ENCODE measurements at regions not wholly inside any gene's neighbourhood (a gene's known extent, or its start where the extent isn't known, plus 50 kb on each side); places are given as distances from the start of the nearest gene placed in this dataset.
"Not testable (repeated sequence)": the region's sequence is repeated elsewhere in the genome, so short reads cannot be mapped to it uniquely, and the experiment has no call there.

DNA sequence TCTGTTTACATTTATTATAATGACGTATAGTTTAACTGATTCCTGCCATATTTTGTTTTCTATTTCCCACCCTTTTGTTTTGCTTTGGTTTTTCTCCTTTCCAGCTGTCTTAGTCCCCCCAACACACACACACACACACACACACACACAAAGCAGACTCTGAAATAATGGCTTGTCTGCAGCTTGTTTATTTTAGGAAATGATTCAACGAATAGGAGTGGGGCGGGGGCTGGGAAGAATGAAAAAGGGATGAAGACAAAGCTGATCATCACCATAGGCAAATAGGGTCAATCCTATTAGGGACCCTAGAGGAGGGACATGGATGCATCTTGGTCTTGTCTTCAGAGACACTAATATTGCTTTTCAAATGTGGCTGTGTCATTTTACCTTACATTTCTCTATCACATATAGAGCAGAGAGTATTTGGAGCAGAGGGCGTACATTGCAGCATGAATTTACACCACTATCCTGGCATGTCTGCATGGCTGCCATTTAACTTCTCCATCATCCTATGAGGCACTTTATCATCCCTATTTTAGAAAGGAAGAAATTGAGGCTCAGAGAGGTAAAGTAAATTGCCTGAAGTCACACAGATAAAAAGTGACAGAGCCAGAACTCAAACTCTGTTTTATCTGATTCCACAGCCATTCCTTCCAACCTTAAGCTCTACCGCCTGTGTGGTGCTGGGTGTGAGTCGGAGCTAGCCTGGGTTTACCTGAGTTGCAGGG, 147.2 kb upstream of the TPM1 start:
- no peak for DNase-seq (ENCODE audit: low read depth in 4 of 4, low spot score in 1 of 4)

DNA sequence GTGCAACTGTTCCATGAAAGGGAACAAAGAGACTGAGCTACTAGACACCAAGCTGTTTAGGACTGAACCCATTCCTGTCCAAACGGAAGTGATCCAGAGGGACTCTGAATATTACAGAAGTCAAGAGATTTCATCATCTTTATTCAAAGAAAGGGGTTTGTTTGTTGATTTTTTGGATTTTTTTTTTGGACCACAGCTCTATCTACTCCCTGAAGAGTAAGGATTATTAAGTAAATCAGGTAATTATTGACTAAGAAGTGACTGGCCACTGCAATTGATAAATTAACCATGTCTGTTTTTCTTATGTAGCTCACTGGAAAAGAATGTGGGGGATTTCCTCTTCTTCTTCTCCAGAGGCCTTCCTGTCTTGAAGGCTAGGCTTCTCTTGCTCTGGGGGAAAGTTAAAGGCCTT, 146.6 kb upstream of the TPM1 start:
- DNase-seq (ENCODE audit: low read depth in 4 of 4, low spot score in 1 of 4) = no peak

DNA sequence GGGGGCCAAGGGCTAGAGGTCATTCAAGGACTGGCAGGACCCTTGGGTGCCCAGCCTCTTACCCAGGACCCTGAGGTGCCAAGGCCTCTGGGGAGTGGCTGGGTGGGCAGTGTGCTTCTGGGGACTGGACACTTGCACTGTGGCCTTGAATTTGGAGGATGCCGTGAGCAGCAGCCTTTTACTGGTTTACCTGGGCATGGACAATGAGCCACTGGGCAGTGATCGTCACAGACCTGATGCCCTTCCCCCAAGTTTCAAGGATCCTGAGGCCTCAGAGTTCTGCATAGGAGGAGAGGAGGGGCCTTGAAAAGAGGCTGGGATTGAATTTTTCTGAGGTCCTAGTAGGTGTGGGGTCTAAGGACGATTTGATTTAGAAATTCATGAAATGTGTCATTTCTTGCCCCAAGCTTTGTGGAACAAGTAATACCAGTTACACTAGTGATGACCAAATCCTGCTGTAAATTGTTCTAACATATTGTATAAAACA, 146.1 kb upstream of the TPM1 start:
- DNase-seq (ENCODE audit: low read depth in 4 of 4, low spot score in 1 of 4) = no peak

DNA sequence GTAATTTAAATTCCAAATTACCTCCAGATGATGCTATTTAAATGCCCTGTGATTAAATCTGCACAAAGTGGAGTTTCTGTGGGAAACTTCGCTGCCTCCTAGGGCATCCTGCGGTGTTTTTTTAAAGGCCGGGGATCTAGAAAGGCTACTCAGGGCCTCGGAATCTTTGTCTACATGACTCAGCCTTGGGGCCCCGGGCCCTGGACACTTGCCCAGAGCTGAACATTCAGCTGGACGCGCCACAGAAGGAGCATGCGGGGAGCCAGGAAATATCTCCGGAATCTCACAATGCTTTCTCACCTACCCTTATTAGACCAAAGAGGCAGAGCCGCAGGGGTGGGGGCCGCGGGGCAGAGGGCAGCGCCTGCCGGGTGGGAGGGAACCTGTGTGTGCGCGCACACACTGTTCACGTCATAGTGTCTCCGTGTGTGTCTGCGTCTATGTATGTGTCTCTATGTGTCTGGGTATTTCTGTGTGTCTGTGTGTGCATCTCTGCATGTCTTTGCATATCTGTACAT, 145.5 kb upstream of the TPM1 start:
- no peak for DNase-seq (ENCODE audit: low read depth in 4 of 4, low spot score in 1 of 4)

DNA sequence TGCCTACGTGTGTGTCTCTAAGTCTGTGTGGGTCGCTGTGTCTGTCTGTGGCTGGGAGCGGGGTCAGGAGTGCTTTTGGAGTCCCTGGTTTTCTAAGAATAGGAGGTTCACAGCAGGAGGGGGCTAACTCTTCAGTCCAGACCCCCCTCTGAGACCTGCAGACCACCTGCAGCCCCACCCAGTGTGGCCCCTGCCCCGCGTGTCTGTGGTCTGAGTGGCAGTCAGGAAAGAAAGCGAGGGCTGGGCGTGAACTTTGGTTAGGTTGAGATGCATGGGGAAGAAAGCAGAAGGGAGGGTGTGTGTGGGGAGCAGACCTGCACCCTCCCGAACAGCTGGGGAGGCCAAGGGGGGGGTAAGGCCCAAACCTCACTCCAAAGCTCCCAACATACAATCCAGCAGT, 144.9 kb upstream of the TPM1 start:
- DNase-seq (ENCODE audit: low read depth in 4 of 4, low spot score in 1 of 4) = no peak

- no peak for DNase-seq (ENCODE audit: low read depth in 4 of 4, low spot score in 1 of 4)
Measured at GRCh38 chr15:62899090-62899493, 143.5 kb upstream of the TPM1 start.

- DNase-seq (ENCODE audit: low read depth in 4 of 4, low spot score in 1 of 4) = no peak
Measured at GRCh38 chr15:62900071-62900802, 142.3 kb upstream of the TPM1 start.

DNA sequence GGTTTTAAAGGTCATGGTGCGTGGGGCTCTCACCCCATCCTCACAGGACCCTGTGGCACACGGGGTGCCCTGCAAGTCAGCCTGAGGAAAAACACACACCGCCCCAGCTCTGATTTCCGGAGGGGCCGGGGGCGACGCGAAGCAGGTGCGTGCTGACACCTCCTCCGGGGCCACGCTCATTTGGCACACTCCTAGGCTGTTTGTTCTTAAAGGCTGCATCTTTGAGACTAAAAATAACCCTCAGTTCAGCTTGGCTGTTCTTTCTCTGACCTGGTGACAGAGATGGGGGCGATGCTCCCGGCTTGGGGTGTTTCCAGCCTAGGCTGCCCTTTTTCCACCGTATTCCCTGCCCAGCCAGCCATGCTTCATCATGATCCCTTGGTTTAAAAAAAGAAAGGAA, 141.5 kb upstream of the TPM1 start:
- DNase-seq (ENCODE audit: low read depth in 4 of 4, low spot score in 1 of 4) = no peak

DNA sequence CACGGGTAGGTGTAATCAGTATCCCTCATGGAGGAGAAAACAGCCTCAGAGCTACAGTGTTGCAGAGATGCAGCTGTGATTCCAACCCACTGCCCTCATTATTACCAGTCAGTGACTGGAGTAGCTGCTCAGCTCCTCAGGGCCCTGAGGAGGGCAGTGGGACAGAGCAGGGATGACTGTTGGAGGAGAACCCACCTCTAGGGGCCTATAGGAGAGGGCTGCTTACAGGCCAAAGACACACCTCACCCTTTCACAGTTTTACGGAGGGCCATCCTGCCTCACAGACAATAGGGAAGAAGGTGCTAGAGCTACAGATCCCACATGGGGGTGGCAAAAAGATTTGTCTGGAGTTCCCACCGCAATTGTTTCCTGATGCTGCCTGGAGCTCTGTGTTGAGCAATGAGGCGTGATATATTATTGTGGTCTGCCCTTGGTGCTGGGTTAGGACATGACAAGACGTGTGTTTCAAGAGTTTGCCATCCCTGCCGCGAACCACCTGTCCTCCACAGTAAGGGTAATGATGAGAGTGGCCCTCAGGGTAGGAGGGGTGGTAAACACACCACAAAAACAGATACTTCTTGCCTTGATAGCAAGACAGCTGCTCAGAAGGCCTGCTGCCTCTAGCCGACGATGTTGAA, 140.5 kb upstream of the TPM1 start:
- DNase-seq (ENCODE audit: low read depth in 4 of 4, low spot score in 1 of 4) = no peak

DNA sequence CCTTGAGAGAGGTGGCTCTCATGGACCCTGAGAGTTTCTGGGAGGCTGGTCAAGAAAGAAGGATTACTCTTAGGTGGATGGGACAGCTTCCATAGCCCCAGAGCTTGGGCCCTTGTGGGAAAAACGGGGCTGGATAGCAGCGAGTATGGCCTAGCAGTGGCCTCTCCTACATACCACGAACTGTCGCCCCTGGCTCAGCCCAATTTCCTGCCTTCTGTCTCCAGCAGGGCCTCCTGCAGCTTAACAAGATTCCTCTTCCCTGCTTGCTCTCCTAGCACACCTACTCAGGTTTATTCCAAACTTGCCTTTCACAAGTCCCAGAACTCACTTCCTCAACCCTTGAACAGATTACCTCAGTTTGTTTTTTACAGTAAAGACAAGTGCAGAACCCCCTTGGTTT, 139.7 kb upstream of the TPM1 start:
- DNase-seq (ENCODE audit: low read depth in 4 of 4, low spot score in 1 of 4) = no peak

DNA sequence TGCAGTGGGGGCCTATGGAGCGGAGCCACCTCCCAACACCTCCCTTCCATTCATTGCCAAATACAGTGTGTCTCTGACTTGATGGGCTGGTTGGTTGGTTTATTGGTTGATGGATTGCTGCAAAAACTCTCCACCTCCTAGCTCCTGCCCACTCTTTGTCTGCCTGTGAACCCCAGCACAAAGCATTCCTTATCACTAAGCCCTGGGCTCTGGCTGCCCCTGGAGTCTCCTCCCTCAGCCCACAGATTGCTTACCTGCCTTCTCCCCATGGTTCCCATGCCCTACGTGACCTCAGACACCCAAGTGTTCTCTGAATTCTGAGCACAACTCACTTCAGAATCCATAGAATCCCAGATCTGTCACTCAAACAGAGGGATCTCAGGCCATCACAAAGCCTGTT, 139.1 kb upstream of the TPM1 start:
- no peak for DNase-seq (ENCODE audit: low read depth in 4 of 4, low spot score in 1 of 4)

GRCh38 chr15:62904041-62904910, 138.3 kb upstream of the TPM1 start:
- DNase-seq (ENCODE audit: low read depth in 4 of 4, low spot score in 1 of 4) = peak in 1 of 4 experiments; percentile 15

DNA sequence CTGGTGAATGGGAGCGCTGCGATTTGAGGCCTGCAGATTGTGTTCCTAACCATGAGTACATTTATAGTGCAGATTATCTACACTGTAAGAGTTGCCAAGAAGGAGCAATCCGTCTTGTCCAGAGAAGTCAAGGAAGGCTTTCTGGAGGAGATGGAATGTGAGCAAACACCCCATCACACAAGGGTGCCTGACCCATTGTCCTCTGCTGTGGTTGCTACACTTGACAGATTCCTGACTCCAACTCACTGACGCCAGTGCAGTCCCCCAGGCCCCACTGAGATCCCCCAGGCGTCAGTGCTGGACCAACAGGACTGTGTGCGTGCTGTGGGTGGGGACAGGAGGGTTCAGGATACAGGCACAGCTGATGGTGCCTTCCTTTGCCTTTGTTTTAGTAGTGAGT, 135.9 kb upstream of the TPM1 start:
- DNase-seq (ENCODE audit: low read depth in 4 of 4, low spot score in 1 of 4) = no peak

DNA sequence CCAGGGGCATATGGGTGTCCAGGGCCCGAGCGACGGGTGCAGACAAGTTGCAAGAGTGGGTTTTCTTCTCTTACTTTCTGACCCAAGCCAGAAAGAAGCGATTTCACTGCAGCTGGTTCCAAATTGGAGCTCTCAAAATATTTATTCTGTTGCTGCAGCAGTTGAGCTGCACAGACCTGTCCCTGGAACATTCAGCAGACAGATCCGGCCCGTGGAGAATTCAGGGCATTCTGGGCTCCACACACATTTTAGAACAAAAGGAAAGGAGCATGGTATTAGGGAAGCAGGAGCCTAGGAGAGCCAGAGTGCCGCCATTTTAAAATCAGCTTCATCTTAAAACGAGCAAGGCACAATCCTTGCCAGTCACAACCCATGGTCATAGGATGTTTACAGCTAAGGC, 135.3 kb upstream of the TPM1 start:
- no peak for DNase-seq (ENCODE audit: low read depth in 4 of 4, low spot score in 1 of 4)

DNA sequence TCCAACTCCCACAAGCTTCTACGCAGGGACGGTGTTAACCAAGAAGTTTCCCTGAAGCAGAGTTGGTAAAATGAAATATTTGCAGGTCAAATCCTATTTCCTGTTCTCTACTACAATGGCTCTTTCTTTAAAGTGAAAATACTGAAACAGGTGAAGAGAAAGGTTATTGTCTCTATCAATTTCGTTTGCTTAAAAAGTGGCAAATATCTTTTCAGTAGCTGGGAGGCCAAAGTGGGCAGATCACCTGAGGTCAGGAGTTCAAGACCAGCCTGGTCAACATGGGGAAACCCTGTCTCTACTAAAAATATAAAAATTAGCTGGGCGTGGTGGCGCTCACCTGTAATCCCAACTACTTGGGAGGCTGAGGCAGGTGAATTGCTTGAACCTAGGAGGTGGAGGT, 134.2 kb upstream of the TPM1 start:
- DNase-seq (ENCODE audit: low read depth in 4 of 4, low spot score in 1 of 4) = not testable (repeated sequence)

- no peak for DNase-seq (ENCODE audit: low read depth in 4 of 4, low spot score in 1 of 4)
Measured at GRCh38 chr15:62909257-62909656, 133.3 kb upstream of the TPM1 start.

GRCh38 chr15:62912282-62912681, 130.3 kb upstream of the TPM1 start:
- no peak for DNase-seq (ENCODE audit: low read depth in 4 of 4, low spot score in 1 of 4)

- no peak for DNase-seq (ENCODE audit: low read depth in 4 of 4, low spot score in 1 of 4)
Measured at GRCh38 chr15:62912808-62913207, 129.7 kb upstream of the TPM1 start.

DNA sequence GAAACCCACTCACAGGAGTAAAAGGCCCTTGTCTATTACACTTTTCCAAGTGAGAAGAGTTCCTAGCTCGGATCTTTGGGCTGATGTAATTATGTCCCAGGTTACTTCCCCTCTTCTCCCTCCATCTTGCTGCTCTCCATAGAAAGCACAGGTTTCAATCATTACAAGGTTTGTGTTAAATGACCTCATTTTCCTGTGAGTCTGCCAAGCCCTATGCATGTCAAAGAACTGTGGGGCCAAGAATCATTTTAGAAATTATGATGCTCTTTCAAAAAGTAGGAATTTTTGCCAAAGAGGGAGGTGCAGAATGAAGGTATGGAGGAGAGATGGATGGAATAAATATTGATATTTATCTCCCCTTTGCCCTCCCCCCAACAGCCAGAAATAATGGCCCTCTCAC, 129.3 kb upstream of the TPM1 start:
- DNase-seq (ENCODE audit: low read depth in 4 of 4, low spot score in 1 of 4) = no peak

- no peak for DNase-seq (ENCODE audit: low read depth in 4 of 4, low spot score in 1 of 4)
Measured at GRCh38 chr15:62914461-62915079, 128.0 kb upstream of the TPM1 start.

All from stimulated activated CD4-positive, alpha-beta T cell treated with anti-CD3 and anti-CD28 coated beads, Interleukin-1b, Interleukin-23, amount 100 ng/mL, for 24 hours (primary cell).